Activated CD4-positive, alpha-beta T cell treated with anti-CD3 and anti-CD28 coated beads, Interleukin-2, amount 50 U/mL, for 1 hour (primary cell): ENCODE measurements at regions not wholly inside any gene's neighbourhood (a gene's known extent, or its start where the extent isn't known, plus 50 kb on each side); places are given as distances from the start of the nearest gene placed in this dataset.

Experiments used
- DNase-seq: peaks from one replicate; pipeline ENCODE4 v3.0.0-alpha.2; 2020

DNA sequence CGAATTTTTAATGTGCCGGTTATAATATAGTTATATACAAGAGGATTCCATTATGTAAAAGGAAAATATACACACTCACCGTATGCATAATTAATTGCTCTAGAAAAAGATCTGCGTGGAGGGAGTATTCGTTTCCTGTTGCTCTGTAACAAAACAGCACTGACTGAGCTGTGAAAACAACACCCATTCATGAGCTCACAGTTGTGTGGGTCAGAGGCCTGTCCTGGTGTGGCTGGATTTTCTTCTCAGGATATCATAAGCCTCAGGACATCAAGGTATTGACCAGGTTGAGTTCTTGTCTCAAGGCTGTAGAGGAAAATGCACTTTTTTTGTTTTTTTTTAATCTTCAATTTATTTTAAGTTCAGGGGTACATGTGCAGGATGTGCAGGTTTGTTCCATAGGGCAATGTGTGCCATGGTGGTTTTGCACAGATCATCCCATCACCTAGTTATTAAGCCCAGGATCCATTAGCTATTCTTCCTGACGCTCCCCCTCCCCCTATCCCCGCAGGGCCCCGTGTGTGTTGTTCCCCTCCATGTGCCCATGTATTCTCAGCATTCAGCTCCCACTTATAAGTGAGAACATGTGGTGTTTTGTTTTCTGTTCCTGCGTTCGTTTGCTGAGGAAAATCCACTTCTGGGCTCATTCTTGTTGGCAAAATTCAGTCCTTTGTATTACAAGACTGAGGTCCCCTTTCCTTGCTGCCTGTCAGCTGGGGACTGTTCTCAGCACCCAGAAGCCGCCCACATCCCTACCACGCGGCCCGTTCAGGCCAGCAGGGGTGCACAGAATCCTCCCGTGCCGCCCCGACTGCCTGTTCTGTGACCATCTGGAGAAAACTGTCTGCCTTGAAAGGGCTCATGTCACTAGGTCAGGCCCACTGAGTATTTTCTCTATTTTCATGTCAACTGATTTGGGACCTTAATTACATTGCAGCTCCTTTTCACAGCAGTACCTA lies 87.4 kb upstream of the ERRFI1 start:
- DNase-seq: no peak

- DNase-seq: no peak
Measured at GRCh38 chr1:8112611-8113261, 86.6 kb upstream of the ERRFI1 start.

- no peak for DNase-seq
Measured at GRCh38 chr1:8111560-8111959, 85.5 kb upstream of the ERRFI1 start.

GRCh38 chr1:8109216-8109615 lies 83.1 kb upstream of the ERRFI1 start:
- DNase-seq: no peak

- no peak for DNase-seq
Measured at GRCh38 chr1:8107897-8108296, 81.8 kb upstream of the ERRFI1 start.

DNA sequence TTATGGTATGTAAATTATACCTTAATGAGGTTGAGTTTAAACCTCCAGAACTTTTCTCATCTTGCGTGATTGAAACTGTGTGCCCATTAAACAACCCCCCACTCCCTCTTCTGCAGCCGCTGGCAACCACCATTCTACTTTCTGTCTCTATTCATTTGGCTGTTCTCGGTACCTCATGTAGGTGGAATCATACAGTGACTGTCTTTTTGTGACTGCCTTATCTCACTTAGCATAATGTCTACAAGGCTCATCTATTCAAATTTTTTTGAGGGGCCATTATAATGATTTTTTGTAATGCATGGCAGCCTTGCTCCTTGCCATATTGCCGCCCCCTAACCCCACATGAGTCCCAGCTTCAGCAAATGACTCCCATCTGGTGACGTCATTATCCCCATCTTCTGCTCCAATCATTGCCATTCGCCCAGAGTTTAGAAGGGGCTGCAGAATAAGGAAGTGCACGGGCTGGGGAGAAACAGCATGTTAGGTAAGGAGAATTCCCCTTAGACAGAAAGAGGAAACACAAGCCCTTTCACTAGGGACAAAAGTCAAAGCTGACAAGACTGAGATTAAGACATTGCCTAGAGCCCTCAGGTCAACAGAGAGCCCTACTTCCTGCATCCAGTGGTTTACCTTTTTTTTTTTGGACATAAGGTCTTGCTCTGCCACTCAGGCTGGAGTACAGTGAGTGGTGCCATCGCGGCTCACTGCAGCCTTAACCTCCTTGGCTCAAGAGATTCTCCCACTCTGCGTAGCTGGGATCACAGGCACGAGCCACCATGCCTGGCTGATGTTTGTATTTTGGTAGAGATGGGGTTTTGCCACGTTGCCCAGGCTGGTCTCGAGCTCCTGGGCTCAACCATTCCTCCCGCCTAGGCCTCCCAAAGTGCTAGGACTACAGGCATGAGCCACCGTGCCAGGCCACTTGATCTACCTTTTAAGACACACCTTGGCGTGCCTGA lies 78.4 kb upstream of the ERRFI1 start:
- DNase-seq: no peak

- no peak for DNase-seq
Measured at GRCh38 chr1:8097908-8098307, 71.8 kb upstream of the ERRFI1 start.

GRCh38 chr1:8097077-8097799 lies 71.1 kb upstream of the ERRFI1 start:
- no peak for DNase-seq

DNA sequence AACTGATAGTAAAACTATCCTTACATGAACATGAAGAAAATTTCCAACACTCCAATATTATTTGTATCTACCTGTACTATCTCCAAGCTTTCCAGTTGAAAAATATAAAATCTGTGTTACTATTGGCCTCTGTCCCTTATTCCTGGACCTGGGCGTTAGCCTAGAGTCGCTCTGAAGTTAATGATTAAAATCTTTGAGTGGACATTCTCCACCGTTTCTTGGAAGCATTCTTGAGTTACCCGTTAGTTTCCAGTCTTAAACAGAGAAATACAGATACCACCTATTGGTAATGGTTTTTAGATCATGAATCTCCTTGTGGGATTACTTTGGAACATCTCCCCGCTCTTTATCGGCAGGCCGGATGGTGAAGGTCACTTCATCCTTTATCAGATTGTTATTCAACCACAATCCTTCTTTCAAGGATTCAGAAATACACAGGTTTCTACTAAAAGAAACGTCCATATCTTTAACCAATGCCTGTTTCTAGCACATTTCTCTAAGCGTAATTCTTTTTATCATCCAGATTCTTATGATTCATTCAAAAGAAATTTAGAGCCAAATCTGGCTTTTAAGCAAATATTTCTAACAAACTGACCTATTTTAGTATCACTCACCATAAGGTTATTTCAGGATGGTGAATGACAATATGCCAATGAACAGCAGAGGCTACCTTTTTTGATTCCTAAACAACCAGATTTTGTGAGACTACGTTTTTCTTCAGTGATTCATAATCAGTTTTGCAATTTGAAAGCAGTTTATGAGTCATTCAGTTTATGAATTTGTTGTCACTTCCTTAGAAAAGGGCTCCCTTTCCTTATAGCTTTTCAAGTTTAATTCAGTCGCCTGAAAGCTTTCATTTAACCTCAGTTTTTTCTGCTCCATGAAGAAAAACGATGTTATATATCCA lies 70.2 kb upstream of the ERRFI1 start:
- DNase-seq: no peak

DNA sequence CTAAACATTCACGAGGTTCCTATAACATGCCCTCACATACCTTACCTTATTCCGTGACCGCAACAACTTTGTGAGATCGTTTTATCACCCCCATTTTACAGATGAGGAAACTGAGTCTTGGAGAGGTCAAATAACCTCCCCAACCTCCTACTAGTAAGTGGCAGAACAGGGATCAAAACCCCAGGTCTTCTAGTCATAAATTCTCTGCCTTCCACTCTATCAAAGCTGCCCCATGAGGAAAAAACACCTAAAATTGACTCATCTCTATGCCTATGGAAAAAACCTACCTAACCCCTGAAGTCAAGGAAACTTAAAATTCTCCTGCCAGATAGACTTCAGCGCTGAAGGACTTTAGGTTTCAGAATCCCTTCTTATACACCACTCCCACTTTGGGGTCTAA lies 69.5 kb upstream of the ERRFI1 start:
- DNase-seq: no peak

DNA sequence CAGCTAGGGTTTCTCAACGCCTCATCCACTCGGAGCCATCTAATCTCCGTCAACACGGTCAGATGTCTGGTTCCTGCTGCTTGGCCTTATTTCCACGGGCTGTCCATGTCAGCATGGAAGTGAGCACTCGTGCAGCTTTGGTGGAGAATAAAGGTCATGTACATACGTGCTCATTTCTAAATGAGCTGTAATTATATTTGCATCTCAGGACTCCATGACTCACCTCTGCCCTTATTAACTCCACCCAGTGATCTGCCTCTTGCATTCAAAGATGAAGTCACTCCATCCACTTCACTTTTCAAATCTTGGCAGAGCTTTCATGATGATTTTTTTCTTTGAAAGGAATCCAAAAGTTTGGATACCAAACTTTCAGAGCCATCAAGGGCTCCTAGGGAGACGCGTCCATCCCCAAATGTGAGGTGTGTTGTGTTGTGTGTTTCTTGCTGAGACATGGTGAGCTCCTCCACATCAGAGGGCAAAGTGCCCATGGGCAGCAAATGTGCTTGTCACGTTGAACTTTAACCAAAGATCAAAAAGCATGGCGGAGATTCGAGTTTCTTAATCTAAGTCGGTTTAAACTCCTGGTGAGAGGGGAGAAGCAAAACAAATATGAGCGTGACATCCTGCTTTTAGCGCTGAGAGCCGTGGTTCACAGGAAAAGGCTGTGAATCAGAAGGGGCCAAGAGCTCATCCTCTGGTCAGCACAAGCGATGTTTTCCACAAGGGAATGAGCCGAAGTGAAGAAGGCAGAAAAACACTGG lies 68.6 kb upstream of the ERRFI1 start:
- no peak for DNase-seq

DNA sequence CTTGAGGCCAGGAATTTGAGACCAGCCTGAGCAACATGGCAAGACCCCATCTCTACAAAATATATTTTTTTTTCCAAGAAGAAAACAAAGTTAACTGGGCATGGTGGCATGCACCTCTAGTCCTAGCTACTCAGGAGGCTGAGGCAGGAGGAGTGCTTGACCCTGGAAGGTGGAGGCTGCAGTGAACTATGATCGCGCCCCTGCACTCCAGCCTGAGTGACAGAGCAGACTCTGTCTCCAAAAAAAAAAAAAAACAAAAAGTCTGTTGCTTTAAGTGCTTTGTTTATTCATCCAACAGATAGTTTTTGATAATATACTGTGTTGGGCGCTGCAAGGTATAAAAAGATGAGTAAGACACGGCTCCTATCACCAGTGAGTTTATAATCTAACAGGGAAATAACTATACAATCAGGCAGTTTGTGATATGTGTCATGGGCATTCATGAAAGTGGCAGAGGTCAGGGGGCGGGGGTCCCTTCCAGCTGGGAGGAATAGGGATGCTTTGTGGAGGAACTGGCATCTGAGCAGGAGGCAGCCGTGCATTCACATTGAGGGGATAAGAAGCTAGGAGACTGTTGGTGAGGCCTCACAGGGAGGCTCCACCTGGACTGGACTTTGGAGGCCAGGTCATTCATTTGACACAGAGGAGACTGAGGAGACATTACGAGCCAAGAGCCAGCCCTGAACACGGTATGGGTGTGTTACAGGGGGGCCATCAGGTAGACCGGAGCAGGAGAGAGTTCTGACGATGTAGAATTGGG lies 67.3 kb upstream of the ERRFI1 start:
- DNase-seq: no peak

- DNase-seq: no peak
Measured at GRCh38 chr1:8092657-8093056, 66.5 kb upstream of the ERRFI1 start.

DNA sequence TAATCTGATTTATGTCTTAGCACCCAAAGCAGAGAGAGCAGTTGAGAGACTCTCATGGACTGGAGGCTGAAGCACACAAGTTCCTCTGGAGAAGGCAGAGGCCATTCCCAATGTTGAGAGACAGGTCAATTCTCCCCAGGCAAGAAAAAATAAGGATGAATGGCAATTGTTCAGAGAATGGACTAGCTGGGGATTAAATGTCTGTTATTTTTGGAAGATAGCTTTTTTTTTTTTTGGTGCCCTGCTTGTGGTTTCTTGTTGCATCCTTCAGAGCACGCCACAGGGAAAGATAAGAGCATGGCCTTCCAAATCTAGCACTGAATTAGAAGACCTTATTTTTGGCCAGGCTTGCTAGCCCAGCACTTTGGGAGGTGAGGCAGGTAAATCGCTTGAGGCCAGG lies 65.6 kb upstream of the ERRFI1 start:
- DNase-seq: no peak

GRCh38 chr1:8090241-8090702 lies 64.2 kb upstream of the ERRFI1 start:
- DNase-seq: no peak

DNA sequence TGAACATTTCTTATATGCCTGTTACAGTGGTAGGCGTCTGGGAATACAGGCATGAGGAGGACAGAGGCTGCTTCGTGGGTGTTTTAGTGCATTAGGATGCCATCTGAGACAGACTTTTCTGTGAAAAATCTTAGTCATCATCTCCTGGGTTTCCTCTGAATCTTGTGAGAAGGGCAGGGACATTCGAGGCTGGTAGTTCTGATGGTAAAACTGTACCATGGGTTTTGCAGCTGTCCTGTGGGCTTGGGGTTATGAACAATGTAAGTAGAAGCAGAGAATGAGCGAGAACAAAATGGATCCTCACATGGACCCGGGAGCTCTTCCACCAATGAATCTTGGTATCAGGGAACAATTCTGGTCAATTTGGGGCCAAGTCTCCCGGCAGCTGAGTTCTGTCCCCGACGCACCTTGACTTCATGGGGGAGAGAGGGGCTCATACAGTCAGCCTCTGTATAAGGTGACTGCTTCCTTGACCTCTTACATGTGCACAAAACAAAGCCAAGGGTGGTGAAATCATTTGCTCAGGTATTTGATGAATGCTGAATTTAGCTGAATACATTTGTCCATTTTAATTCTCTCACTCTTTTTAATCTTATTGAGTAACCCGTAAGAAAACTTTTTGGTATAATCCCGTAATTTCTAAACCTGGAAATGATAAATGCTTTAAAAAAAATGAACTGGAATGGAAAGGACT lies 63.6 kb upstream of the ERRFI1 start:
- DNase-seq: no peak

- DNase-seq: no peak
Measured at GRCh38 chr1:8086055-8086454, 59.9 kb upstream of the ERRFI1 start.

GRCh38 chr1:8084913-8085312 lies 58.8 kb upstream of the ERRFI1 start:
- no peak for DNase-seq
